SK-N-SH treated with all-trans-retinoic acid at 6 μM for 48 hours (cell line): ENCODE measurements at regions not wholly inside any gene's neighbourhood (a gene's known extent, or its start where the extent isn't known, plus 50 kb on each side); places are given as distances from the start of the nearest gene placed in this dataset.

Experiments used
- ARNTL ChIP-seq: fragments of 450-650 bp; formaldehyde crosslinking; IDR thresholded peaks from 2 replicates; pipeline ENCODE4 v1.5.0; 2020; ENCODE audit warnings: low read depth, mild to moderate bottlenecking, moderate library complexity, borderline replicate concordance
- BACH2 ChIP-seq: fragments of 250-450 bp; sonication (Bioruptor Pico); IDR thresholded peaks from 2 replicates; pipeline ENCODE4 v1.9.0; 2021; ENCODE audit warnings: mild to moderate bottlenecking, borderline replicate concordance
- CSDC2 ChIP-seq: fragments of 250-450 bp; sonication (Bioruptor Pico); IDR thresholded peaks from 2 replicates; pipeline ENCODE4 v1.5.0; 2020; ENCODE audit warnings: mild to moderate bottlenecking, moderate library complexity
- OSR1 ChIP-seq: fragments of 250-450 bp; sonication (Bioruptor Pico); IDR thresholded peaks from 2 replicates; pipeline ENCODE4 v1.8.0; 2022; ENCODE audit warnings: moderate library complexity, mild to moderate bottlenecking, inconsistent platforms
- RARB ChIP-seq: fragments of 250-450 bp; sonication (Bioruptor Pico); IDR thresholded peaks from 2 replicates; pipeline ENCODE4 v1.8.0; 2021; ENCODE audit warnings: mild to moderate bottlenecking, moderate library complexity
- TCF4 ChIP-seq: fragments of 250-450 bp; sonication (Bioruptor Pico); IDR thresholded peaks from 2 replicates; pipeline ENCODE4 v1.8.0; 2021; ENCODE audit warnings: mild to moderate bottlenecking, moderate library complexity, borderline replicate concordance
- TOX ChIP-seq: fragments of 250-450 bp; sonication (Bioruptor Pico); IDR thresholded peaks from 2 replicates; pipeline ENCODE4 v1.8.0; 2021; ENCODE audit warnings: mild to moderate bottlenecking, moderate library complexity, borderline replicate concordance
- ZFP3 ChIP-seq: fragments of 250-450 bp; sonication (Bioruptor Pico); IDR thresholded peaks from 2 replicates; pipeline ENCODE4 v1.5.0; 2020; ENCODE audit warnings: mild to moderate bottlenecking, moderate library complexity
- ZFP30 ChIP-seq: fragments of 450-650 bp; formaldehyde crosslinking; IDR thresholded peaks from 2 replicates; pipeline ENCODE4 v1.5.0; 2022; ENCODE audit warnings: mild to moderate bottlenecking, moderate library complexity
- TF ChIP-seq, protein P1 (sequence below): fragments of 250-450 bp; sonication (Bioruptor Pico); IDR thresholded peaks from 2 replicates; pipeline ENCODE4 v1.5.1; 2020; ENCODE audit warnings: low read depth, mild to moderate bottlenecking, moderate library complexity
- TF ChIP-seq, protein P2 (sequence below): fragments of 250-450 bp; sonication (Bioruptor Pico); IDR thresholded peaks from 2 replicates; pipeline ENCODE4 v1.8.0; 2020; ENCODE audit warnings: mild to moderate bottlenecking, moderate library complexity, borderline replicate concordance
- TF ChIP-seq, protein P3 (sequence below): fragments of 250-450 bp; sonication (Bioruptor Pico); IDR thresholded peaks from 2 replicates; pipeline ENCODE4 v1.5.1; 2021; ENCODE audit warnings: mild to moderate bottlenecking, moderate library complexity

DNA sequence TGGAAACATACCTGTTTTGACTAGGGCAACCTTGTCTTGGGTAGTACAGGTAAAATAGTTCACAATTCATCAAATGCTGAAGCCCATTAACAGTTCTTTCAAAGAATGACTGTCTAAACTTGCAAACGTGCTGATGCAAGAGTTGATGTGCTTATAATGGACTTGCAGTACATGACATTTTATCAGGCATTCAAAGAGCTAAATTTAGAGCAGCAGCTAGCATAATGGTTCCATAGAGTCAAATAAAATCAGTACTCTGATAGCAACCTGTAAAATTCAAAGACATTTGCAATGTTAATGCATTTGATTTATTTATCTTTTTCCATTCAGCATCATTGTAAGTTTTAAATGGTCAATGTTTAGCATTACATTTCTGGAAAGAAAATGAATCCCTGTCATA, 979.7 kb upstream of the SLC10A2 start:
- TF ChIP-seq, protein P1, sequence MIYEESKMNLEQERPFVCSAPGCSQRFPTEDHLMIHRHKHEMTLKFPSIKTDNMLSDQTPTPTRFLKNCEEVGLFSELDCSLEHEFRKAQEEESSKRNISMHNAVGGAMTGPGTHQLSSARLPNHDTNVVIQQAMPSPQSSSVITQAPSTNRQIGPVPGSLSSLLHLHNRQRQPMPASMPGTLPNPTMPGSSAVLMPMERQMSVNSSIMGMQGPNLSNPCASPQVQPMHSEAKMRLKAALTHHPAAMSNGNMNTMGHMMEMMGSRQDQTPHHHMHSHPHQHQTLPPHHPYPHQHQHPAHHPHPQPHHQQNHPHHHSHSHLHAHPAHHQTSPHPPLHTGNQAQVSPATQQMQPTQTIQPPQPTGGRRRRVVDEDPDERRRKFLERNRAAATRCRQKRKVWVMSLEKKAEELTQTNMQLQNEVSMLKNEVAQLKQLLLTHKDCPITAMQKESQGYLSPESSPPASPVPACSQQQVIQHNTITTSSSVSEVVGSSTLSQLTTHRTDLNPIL, result no peak
- TF ChIP-seq OSR1 (CRISPR knock-in tag) (no peak), ZFP3 (CRISPR knock-in tag) (no peak), CSDC2 (CRISPR knock-in tag) (no peak), BACH2 (no peak), TCF4 (CRISPR knock-in tag) (no peak), RARB (CRISPR knock-in tag) (no peak), ARNTL (CRISPR knock-in tag) (no peak), TOX (CRISPR knock-in tag) (no peak), ZFP30 (CRISPR knock-in tag) (no peak)
- TF ChIP-seq, protein P2, sequence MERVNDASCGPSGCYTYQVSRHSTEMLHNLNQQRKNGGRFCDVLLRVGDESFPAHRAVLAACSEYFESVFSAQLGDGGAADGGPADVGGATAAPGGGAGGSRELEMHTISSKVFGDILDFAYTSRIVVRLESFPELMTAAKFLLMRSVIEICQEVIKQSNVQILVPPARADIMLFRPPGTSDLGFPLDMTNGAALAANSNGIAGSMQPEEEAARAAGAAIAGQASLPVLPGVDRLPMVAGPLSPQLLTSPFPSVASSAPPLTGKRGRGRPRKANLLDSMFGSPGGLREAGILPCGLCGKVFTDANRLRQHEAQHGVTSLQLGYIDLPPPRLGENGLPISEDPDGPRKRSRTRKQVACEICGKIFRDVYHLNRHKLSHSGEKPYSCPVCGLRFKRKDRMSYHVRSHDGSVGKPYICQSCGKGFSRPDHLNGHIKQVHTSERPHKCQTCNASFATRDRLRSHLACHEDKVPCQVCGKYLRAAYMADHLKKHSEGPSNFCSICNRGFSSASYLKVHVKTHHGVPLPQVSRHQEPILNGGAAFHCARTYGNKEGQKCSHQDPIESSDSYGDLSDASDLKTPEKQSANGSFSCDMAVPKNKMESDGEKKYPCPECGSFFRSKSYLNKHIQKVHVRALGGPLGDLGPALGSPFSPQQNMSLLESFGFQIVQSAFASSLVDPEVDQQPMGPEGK (CRISPR knock-in tag), result no peak
- TF ChIP-seq, protein P3, sequence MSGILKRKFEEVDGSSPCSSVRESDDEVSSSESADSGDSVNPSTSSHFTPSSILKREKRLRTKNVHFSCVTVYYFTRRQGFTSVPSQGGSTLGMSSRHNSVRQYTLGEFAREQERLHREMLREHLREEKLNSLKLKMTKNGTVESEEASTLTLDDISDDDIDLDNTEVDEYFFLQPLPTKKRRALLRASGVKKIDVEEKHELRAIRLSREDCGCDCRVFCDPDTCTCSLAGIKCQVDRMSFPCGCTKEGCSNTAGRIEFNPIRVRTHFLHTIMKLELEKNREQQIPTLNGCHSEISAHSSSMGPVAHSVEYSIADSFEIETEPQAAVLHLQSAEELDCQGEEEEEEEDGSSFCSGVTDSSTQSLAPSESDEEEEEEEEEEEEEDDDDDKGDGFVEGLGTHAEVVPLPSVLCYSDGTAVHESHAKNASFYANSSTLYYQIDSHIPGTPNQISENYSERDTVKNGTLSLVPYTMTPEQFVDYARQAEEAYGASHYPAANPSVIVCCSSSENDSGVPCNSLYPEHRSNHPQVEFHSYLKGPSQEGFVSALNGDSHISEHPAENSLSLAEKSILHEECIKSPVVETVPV, result no peak
